Activated CD8-positive, alpha-beta memory T cell treated with anti-CD3 and anti-CD28 coated beads, Interleukin-2, amount 10 ng/mL, durations not matched to agents 7 days and 5 days (primary cell): ENCODE measurements at regions not wholly inside any gene's neighbourhood (a gene's known extent, or its start where the extent isn't known, plus 50 kb on each side); places are given as distances from the start of the nearest gene placed in this dataset.

Experiments used
- ATAC-seq: fragments of 150-1000 bp; cut with Tn5 transposase; one replicate; pipeline ENCODE4 v1.10.0; 2021; ENCODE audit warnings: moderate library complexity
- CTCF ChIA-PET: fragments of 350-600 bp; sonication (Branson Sonifier 250); formaldehyde crosslinking; loops from one replicate; lab custom pipeline; 2021; ENCODE audit warnings: antibody characterized with exemption; lab: Charles Lee
- DNase-seq: peaks from one replicate; pipeline ENCODE4 v3.0.0-alpha.2; 2020
- H3K27ac Mint-ChIP-seq: one replicate; pipeline ENCODE4 v1.8.0; 2021; ENCODE audit warnings: mild to moderate bottlenecking, mixed read lengths
- H3K27me3 Mint-ChIP-seq: one replicate; pipeline ENCODE4 v1.8.0; 2021; ENCODE audit warnings: mixed read lengths
- H3K36me3 Mint-ChIP-seq: one replicate; pipeline ENCODE4 v1.8.0; 2021; ENCODE audit warnings: mild to moderate bottlenecking, mixed read lengths
- H3K4me1 Mint-ChIP-seq: one replicate; pipeline ENCODE4 v1.8.0; 2021; ENCODE audit warnings: mixed read lengths
- H3K4me3 Mint-ChIP-seq: one replicate; pipeline ENCODE4 v1.8.0; 2021; ENCODE audit warnings: mild to moderate bottlenecking, moderate library complexity, mixed read lengths
- H3K9me3 Mint-ChIP-seq: one replicate; pipeline ENCODE4 v1.8.0; 2022; ENCODE audit warnings: low read depth, mixed read lengths

DNA sequence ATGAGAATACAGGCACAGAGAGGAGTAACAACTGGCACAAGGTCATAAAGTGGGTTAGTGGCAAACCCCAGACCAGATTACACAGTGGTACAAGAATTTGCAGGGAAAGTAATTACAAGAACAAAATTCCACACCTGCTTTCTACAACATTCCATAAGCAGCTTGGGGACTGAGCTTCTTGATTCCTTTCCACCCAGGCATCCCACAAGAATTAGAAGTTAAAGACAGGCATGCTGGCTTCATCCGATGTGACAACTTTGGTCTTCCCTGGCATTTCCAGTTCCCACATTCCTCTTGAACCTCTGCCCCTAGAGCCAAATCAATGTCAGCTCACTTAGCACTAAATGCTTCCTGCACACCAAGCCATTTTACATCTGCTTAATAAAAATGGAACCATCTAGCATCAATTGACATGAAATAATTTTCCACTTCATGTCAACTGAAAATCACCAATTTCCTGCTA lies 435.8 kb upstream of the PAPPA start:
- H3K4me3 Mint-ChIP-seq: no peak overlapping the region
- no peaks in the 10 kb centered on the region for H3K36me3 Mint-ChIP-seq
- H3K27ac Mint-ChIP-seq: no peak overlapping the region
- H3K9me3 Mint-ChIP-seq: no peaks in the 10 kb centered on the region
- H3K27me3 Mint-ChIP-seq: no peaks in the 10 kb centered on the region
- CTCF ChIA-PET: no interaction called here
- DNase-seq (no peak), ATAC-seq (no peak)
- H3K4me1 Mint-ChIP-seq: no peaks in the 10 kb centered on the region

DNA sequence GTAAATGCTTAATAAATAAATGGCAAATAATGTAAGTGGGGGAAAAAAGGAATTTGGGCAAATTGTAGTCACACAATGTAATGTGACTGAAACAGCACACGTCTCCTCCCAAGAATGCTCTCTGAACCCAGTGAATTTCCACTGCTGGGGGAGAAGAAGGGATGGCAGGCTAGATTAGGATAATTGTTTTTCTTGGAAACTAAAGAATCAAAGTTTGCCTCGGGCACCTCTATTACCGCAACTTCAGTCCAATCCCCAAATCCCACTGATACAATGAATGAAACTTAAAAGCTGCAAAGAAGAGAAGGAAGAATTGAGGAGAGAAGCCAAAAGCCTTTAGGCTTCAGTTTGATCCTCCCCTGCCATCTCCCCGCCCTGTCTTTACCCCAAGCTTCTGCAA lies 423.2 kb upstream of the PAPPA start:
- H3K36me3 Mint-ChIP-seq: no peaks in the 10 kb centered on the region
- H3K9me3 Mint-ChIP-seq: peaks cover 2% of the 10 kb centered on the region
- ATAC-seq (no peak), DNase-seq (no peak)
- no peaks in the 10 kb centered on the region for H3K27me3 Mint-ChIP-seq
- CTCF ChIA-PET: no interaction called here
- no peak overlapping the region for H3K27ac Mint-ChIP-seq
- no peak overlapping the region for H3K4me3 Mint-ChIP-seq
- no peaks in the 10 kb centered on the region for H3K4me1 Mint-ChIP-seq

DNA sequence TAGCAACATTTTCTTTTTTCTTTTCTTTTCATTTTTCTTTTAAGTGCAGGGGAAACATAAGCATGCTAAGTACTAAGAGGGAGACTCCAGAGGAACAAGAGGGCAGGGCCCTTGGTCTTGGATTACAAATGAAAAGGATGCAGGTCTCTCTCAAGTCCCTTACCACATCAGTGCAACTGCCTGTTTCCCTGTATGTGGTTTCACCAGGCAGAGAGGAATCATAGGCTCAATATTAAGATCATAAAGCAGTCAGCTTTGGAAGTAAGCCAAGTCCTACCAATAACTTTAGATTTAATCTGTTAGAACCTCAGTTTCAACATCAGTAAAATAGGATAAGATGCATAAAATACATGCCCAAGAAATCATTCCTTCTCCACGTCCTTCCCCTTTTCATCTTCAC lies 422.7 kb upstream of the PAPPA start:
- Mint-ChIP-seq H3K27ac (no peak overlapping the region), H3K4me3 (no peak overlapping the region), H3K9me3 (peaks cover 2% of the 10 kb centered on the region), H3K27me3 (no peaks in the 10 kb centered on the region), H3K36me3 (no peaks in the 10 kb centered on the region), H3K4me1 (no peaks in the 10 kb centered on the region)
- ATAC-seq: no peak
- no peak for DNase-seq
- CTCF ChIA-PET: no interaction called here

DNA sequence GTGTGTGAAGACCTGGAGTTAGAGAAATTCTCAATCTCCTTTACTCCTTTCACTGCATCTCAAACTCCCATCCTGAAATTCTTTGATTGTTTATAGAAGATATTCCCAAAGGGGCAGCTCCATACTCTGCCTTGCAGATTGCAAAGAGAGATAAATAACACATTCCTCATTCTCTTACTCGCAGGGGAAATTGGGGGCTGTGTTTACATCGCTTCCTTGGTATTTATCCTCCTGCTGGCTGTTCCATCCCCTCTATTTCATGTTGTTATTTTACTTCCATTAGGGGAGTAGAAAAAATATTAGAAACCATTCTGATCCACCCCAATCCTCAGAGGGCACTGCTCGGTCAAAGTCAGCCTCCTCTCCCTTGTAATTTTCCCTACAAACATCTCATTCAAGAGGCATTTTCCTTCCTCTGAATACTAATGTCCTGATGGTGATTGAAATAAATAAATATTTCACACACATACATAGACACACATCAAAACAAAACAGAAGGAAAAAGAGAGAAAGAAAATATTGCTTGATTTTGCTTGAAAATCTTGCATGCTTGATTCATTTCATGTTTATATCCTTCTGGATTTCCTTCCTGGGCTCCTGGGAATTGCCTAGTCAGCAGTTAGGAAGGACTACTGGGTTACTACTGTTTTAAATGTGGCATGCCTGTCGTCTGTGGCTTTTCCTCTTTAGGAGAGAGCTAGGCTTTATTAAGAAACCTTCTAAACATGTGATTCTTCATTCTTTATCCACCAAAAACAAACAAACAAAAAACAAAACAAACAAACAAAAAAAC lies 420.1 kb upstream of the PAPPA start:
- no peaks in the 10 kb centered on the region for H3K36me3 Mint-ChIP-seq
- ATAC-seq: no peak
- CTCF ChIA-PET: no interaction called here

DNA sequence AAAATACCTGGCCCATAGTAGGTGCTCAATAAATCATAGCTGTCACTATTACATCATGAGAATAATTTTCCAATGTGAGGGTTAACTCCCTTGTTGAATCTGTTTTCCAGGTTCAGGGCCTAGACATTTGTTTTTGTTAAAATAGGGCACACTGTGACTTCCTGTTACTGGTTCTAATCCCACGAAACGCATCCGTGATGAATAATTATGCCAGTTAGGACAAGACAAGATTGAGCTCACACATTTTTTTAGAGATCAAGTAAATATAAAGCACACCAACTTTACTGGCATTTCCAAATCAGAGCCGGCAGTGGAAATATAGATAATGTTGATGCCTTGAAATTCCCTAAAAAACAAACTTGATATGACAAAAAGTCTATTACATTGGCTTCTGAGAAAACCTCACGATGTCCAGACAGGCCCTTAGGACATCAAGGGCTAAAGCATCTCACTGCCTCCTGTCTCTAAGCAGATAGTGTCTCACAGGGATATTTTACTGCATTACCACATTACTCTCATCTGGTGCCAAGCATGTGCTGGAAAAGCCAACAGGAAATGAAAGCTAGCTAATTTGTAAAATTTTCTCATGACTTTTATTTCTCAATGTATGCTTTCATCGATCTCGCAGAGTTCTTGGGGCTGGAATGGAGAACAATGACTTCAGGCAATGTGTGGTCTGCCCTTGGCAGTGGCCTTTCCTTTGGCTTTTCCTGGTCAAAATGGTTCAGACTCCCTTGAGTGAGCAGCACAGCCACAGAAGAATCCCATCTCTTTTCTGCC lies 414.3 kb upstream of the PAPPA start:
- Mint-ChIP-seq H3K27ac (no peak overlapping the region), H3K4me1 (no peaks in the 10 kb centered on the region), H3K9me3 (no peaks in the 10 kb centered on the region), H3K27me3 (no peaks in the 10 kb centered on the region), H3K36me3 (no peaks in the 10 kb centered on the region), H3K4me3 (no peak overlapping the region)
- CTCF ChIA-PET: no interaction called here
- ATAC-seq (no peak), DNase-seq (no peak)

More for the DNA sequence above, 420.1 kb upstream of the PAPPA start:
- no peaks in the 10 kb centered on the region for H3K9me3 Mint-ChIP-seq
- H3K27ac Mint-ChIP-seq: no peak overlapping the region
- no peaks in the 10 kb centered on the region for H3K27me3 Mint-ChIP-seq
- H3K4me3 Mint-ChIP-seq: no peak overlapping the region
- H3K4me1 Mint-ChIP-seq: no peaks in the 10 kb centered on the region
- DNase-seq: no peak

DNA sequence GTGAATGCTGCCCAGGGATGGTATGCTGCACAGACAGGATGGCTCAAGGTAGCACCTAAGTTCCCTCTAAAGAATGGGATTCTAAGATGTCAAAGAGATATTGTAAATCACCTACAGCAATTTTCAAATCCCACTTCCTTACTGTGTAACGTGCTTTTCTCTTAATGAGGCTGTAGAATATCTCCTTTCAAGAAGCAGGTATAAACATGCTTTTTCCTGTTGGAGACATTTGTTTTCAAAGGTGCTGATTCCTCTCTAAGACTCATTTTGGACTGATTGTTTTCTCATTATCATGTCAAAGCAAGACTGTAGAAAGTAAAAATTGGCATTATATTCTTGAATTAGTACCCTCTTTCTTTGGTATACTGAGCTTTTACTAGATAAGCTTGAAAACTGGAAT lies 412.6 kb upstream of the PAPPA start:
- no peak for ATAC-seq
- H3K4me1 Mint-ChIP-seq: no peaks in the 10 kb centered on the region
- no peak for DNase-seq
- H3K27ac Mint-ChIP-seq: no peak overlapping the region
- no peaks in the 10 kb centered on the region for H3K9me3 Mint-ChIP-seq
- no peak overlapping the region for H3K4me3 Mint-ChIP-seq
- CTCF ChIA-PET: no interaction called here
- H3K27me3 Mint-ChIP-seq: no peaks in the 10 kb centered on the region
- H3K36me3 Mint-ChIP-seq: no peaks in the 10 kb centered on the region

DNA sequence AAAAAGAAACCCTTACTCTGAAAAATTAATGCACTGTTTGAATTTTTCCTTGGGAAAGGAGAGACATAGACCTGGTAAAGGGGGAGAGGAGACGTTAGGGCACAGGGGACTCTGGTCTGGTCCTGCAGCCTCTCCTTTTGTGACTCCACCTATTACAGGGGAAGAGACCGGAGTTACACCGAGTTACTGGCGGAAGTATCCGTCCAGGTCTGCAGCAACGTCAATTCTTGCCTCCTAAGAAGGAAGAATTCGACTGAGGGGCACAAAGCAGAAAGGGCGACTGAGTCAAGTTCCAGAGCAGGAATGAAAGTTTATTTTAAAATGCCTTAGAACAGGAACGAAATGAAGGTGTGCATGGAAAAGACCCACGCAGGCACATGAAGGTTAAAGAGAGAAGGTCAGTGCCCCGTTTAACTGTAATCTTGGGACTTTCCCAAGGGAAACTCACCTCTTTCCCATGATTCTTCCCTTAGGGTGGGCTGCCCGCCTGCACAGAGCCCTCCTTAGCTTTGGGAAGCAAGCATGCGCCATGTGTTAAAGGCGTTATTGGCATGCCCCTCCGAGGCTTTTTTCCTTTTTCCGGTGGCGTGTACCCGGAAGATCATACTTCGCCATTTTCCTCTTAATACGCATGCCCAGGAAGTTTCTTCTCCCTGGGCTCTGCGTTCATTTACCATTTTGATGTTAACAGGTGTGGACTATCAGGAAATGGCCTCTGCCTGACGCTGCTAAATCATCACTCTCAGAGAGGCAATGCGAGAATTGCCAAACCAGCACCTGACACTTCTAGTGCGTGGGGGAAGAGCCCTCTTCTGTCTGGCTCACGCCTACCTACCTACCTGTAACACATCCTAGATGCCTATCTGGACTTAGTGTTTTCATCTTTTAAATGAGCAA lies 409.6 kb upstream of the PAPPA start:
- H3K36me3 Mint-ChIP-seq: no peaks in the 10 kb centered on the region
- H3K27ac Mint-ChIP-seq: no peak overlapping the region
- no peaks in the 10 kb centered on the region for H3K4me1 Mint-ChIP-seq
- H3K9me3 Mint-ChIP-seq: no peaks in the 10 kb centered on the region
- H3K4me3 Mint-ChIP-seq: no peak overlapping the region
- CTCF ChIA-PET: no interaction called here
- H3K27me3 Mint-ChIP-seq: no peaks in the 10 kb centered on the region
- no peak for DNase-seq
- ATAC-seq: no peak

DNA sequence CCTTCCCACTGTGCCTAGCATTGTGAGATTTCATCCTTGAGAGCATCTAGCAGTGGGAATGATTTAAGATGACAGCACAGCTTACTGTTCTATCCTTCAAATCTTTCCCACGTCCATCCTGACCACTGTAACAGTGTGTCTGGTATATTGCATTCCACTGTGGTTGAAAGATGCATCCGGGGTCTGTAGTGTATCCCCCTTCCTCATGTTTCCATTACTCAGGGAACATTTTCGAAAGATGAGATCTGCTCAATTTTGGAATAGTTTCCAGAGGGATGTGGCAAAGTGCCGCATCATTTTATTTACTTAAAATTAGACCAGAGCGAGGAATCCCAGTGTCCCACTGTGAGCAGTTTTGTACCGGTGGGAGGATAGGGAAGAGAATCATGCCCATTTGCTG lies 407.1 kb upstream of the PAPPA start:
- Mint-ChIP-seq H3K4me1 (no peaks in the 10 kb centered on the region), H3K4me3 (no peak overlapping the region), H3K27me3 (no peaks in the 10 kb centered on the region), H3K9me3 (no peaks in the 10 kb centered on the region), H3K36me3 (no peaks in the 10 kb centered on the region), H3K27ac (no peak overlapping the region)
- CTCF ChIA-PET: no interaction called here
- no peak for ATAC-seq
- no peak for DNase-seq

DNA sequence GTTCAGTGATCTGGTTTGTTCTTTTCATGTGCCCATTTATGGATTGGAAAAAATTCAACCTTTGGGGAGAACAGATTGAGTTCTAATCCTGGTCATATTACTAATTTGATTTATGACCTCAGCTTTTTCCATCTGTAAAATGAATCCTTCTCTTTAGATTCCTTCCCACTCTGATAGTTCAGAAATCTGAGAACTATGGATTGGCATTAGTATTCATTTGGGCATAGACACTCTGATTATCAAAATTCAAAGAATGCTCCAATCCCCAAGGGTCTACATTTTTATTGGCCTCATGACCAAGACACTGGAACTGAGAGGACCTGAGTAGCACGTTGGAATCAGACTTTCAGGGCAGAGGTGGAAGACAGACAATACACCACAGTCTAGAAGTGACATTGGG lies 405.9 kb upstream of the PAPPA start:
- DNase-seq (no peak), ATAC-seq (no peak)
- Mint-ChIP-seq H3K27me3 (no peaks in the 10 kb centered on the region), H3K4me3 (no peak overlapping the region), H3K27ac (no peak overlapping the region), H3K4me1 (no peaks in the 10 kb centered on the region), H3K36me3 (no peaks in the 10 kb centered on the region), H3K9me3 (no peaks in the 10 kb centered on the region)
- CTCF ChIA-PET: no interaction called here

DNA sequence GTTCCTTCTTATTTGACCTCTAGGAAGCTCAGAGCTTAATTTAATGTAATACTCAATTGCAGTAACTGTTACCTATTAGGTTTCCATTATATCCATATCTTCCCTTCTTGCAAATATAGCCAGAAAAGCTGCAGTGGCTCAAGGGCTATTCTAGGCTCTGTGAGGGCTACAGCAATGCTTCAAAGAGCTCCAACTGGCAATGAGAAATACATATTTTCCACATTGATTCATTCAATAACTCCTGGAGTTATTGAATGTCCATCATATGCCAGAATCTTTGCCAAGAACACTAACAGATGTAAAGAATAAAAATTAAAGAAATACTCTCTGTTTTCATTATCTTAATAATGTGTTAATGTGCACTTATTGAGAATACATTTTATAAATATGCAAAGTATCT lies 396.9 kb upstream of the PAPPA start:
- CTCF ChIA-PET: no interaction called here
- Mint-ChIP-seq H3K4me1 (no peaks in the 10 kb centered on the region), H3K9me3 (no peaks in the 10 kb centered on the region)

DNA sequence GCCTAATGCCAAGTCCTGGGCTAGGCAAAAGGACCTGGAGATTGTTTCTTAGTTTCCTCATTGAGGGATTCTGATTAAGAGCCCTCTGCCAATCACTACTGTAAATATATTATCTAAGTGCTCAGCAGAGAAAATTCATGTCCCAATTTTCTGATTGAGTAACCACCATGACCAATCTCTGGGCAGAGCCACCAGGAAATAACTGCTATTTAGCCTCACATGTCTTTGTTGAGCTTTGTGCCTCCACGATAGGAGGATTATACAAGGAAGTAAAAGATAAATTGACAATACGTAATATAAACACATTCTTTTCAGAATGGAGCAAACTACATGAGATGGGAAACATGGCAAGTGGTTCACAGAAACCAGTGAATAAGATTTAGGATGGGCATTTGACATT lies 396.1 kb upstream of the PAPPA start:
- Mint-ChIP-seq H3K4me1 (no peaks in the 10 kb centered on the region), H3K27me3 (no peaks in the 10 kb centered on the region), H3K27ac (no peak overlapping the region), H3K36me3 (no peaks in the 10 kb centered on the region), H3K4me3 (no peak overlapping the region), H3K9me3 (no peaks in the 10 kb centered on the region)
- CTCF ChIA-PET: no interaction called here
- ATAC-seq (no peak), DNase-seq (no peak)

More for the DNA sequence above, 396.9 kb upstream of the PAPPA start:
- Mint-ChIP-seq H3K36me3 (no peaks in the 10 kb centered on the region), H3K4me3 (no peak overlapping the region), H3K27ac (no peak overlapping the region), H3K27me3 (no peaks in the 10 kb centered on the region)
- no peak for DNase-seq
- ATAC-seq: no peak

DNA sequence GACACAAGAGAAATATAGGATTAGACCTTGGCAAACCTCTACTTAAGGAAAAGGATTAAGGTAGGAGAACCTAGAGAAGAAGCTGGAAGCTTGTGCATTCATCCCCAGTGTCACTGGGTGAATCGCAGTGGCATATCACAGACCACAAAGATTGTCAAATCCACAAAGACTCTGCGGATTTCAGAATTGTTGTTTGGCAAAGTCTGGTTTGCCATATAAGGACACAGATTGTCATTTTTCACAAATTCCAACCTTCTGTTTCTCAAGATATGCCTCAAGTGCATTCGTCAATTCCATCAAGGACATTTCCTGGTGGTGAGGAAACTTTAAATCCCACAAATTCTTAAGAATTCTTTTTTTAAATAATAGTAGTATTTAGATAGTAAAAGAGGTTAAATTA lies 395.1 kb upstream of the PAPPA start:
- DNase-seq (no peak), ATAC-seq (no peak)
- Mint-ChIP-seq H3K9me3 (no peaks in the 10 kb centered on the region), H3K36me3 (no peaks in the 10 kb centered on the region), H3K27ac (no peak overlapping the region), H3K4me3 (no peak overlapping the region), H3K4me1 (no peaks in the 10 kb centered on the region), H3K27me3 (no peaks in the 10 kb centered on the region)
- CTCF ChIA-PET: no interaction called here

DNA sequence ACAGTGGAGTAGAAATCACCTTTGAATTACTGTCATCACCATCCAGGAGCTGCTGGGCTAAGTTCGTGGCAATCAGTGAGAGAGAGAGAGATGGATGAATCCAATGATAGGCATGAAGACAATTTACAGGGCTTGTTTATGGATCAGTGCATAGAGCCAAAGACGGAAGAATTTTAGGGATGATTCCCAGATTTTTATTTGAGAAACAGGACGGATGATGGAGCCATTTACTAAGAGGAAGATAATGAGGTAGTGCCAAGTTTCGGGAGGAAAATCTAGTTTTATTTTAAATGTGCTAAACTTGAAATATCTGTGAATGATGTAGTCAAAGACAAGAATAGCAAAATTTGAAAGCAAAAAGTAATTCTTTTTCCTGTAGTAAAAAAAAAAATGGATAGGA lies 394.2 kb upstream of the PAPPA start:
- Mint-ChIP-seq H3K27me3 (no peaks in the 10 kb centered on the region), H3K9me3 (no peaks in the 10 kb centered on the region), H3K36me3 (no peaks in the 10 kb centered on the region), H3K4me3 (no peak overlapping the region), H3K27ac (no peak overlapping the region), H3K4me1 (no peaks in the 10 kb centered on the region)
- DNase-seq (no peak), ATAC-seq (no peak)
- CTCF ChIA-PET: no interaction called here
